Left ventricle myocardium inferior (tissue), 1 donor: ENCODE measurements at regions not wholly inside any gene's neighbourhood (a gene's known extent, or its start where the extent isn't known, plus 50 kb on each side); places are given as distances from the start of the nearest gene placed in this dataset.

Experiments
- DNase-seq: peaks from one replicate; pipeline ENCODE4 v3.0.0-alpha.2; 2020
- H3K27ac ChIP-seq: fragments of 200-600 bp; replicated peaks from 2 replicates; pipeline ENCODE4 v1.8.0; 2021
- H3K27me3 ChIP-seq: fragments of 200-600 bp; 2 replicates; pipeline ENCODE4 v1.8.0; 2021; ENCODE audit warnings: low read depth
- H3K36me3 ChIP-seq: fragments of 200-600 bp; 2 replicates; pipeline ENCODE4 v1.8.0; 2021
- H3K4me1 ChIP-seq: fragments of 200-600 bp; 2 replicates; pipeline ENCODE4 v1.8.0; 2021
- H3K4me3 ChIP-seq: fragments of 200-600 bp; 2 replicates; pipeline ENCODE4 v1.8.0; 2021; ENCODE audit warnings: mild to moderate bottlenecking, moderate library complexity
- H3K9me3 ChIP-seq: fragments of 200-600 bp; replicated peaks from 2 replicates; pipeline ENCODE4 v1.8.0; 2021
- CTCF ChIP-seq: fragments of 200-600 bp; IDR thresholded peaks from 2 replicates; pipeline ENCODE4 v1.8.0; 2021; ENCODE audit warnings: antibody characterized with exemption, mild to moderate bottlenecking, borderline replicate concordance
- intact Hi-C: fragments of 100-400 bp; cut with micrococcal nuclease; formaldehyde crosslinking; loops from one replicate; pipeline ENCODE4 v1.11.0; 2022
- donor health status: DM: no; HTN: yes; CAD: no; lungs with severe emphysema.

- TF ChIP-seq CTCF, result no peak
- intact Hi-C loops, result no loop called here
- H3K27ac ChIP-seq, result peak overlapping the region; percentile 43
- no peak overlapping the region for H3K4me3 ChIP-seq
- no peaks in the 10 kb centered on the region for H3K36me3 ChIP-seq
- H3K9me3 ChIP-seq, result no peaks in the 10 kb centered on the region
- no peaks in the 10 kb centered on the region for H3K4me1 ChIP-seq
- H3K27me3 ChIP-seq, result no peaks in the 10 kb centered on the region
- DNase-seq, result no peak
These were observed 153.4 kb downstream of the ZC3H11B start for GRCh38 chr1:219459351-219460080.

GRCh38 chr1:219446288-219446687, 166.6 kb downstream of the ZC3H11B start:
- H3K27me3 ChIP-seq, result no peaks in the 10 kb centered on the region
- H3K4me1 ChIP-seq, result no peaks in the 10 kb centered on the region
- intact Hi-C loops, result no loop called here
- no peaks in the 10 kb centered on the region for H3K9me3 ChIP-seq
- no peak for DNase-seq
- H3K36me3 ChIP-seq, result no peaks in the 10 kb centered on the region
- TF ChIP-seq CTCF, result no peak
- no peak overlapping the region for H3K27ac ChIP-seq
- no peak overlapping the region for H3K4me3 ChIP-seq

DNA sequence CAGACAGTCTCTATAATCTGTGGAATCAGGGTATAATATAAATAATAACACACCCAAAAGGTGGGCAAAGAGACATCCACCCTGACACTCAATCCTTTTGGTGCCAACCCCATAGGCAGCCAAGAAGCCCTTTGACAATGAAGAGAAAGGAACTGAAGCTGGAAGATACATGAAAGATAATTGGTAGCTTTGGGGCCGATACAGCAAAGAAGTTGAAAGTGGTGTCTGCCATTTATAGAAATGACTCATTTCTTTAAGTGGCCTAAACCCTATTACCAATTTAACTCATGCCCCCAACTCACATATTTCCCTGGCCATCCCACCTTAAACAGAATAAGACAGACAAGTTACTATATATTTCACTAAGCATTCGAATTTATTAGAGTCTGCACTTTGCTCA, 167.0 kb downstream of the ZC3H11B start:
- DNase-seq, result no peak
- no peak for TF ChIP-seq CTCF
- intact Hi-C loops, result no loop called here
- no peaks in the 10 kb centered on the region for H3K27me3 ChIP-seq
- H3K36me3 ChIP-seq, result no peaks in the 10 kb centered on the region
- no peak overlapping the region for H3K4me3 ChIP-seq
- H3K27ac ChIP-seq, result no peak overlapping the region
- no peaks in the 10 kb centered on the region for H3K4me1 ChIP-seq
- no peaks in the 10 kb centered on the region for H3K9me3 ChIP-seq

- Histone ChIP-seq H3K4me1 (no peaks in the 10 kb centered on the region), H3K27me3 (no peaks in the 10 kb centered on the region), H3K4me3 (no peak overlapping the region), H3K9me3 (no peaks in the 10 kb centered on the region), H3K36me3 (no peaks in the 10 kb centered on the region), H3K27ac (no peak overlapping the region)
- no peak for DNase-seq
- intact Hi-C loops, result no loop called here
- no peak for TF ChIP-seq CTCF
These were observed 168.4 kb downstream of the ZC3H11B start for GRCh38 chr1:219444474-219444873.

DNA sequence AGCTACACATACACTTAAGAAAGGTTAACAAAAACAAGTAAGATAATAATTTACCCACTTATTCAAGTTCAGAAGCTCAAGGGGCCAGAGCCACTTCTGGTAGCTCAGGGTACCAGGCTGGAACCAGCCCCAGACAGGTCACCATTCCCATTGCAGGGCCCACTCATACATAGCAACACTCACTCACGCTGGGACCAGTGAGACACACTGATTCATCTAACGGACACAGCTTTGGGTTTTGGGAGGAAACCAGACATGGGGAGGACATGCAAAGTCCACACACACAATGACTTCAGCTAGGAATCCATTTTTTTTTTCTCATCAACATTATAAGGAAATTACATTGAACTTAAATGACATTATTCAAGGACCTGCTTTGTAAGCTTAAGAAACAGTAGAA, 169.1 kb downstream of the ZC3H11B start:
- TF ChIP-seq CTCF, result no peak
- Histone ChIP-seq H3K9me3 (no peaks in the 10 kb centered on the region), H3K4me1 (no peaks in the 10 kb centered on the region), H3K27ac (no peak overlapping the region), H3K4me3 (no peak overlapping the region), H3K36me3 (no peaks in the 10 kb centered on the region), H3K27me3 (no peaks in the 10 kb centered on the region)
- intact Hi-C loops, result no loop called here
- no peak for DNase-seq
